Activated T-cell treated with anti-CD3 and anti-CD28 coated beads, Interleukin-2, amount 50 U/mL, for 1 hour (primary cell): ENCODE measurements at regions not wholly inside any gene's neighbourhood (a gene's known extent, or its start where the extent isn't known, plus 50 kb on each side); places are given as distances from the start of the nearest gene placed in this dataset.
"Not testable (repeated sequence)": the region's sequence is repeated elsewhere in the genome, so short reads cannot be mapped to it uniquely, and the experiment has no call there.

Experiments used
- DNase-seq: peaks from one replicate; pipeline ENCODE4 v3.0.0-alpha.2; 2020

GRCh38 chr2:58432491-58433170 is 191.5 kb upstream of the FANCL start:
- no peak for DNase-seq

- DNase-seq = no peak
These were observed 188.1 kb upstream of the FANCL start for GRCh38 chr2:58429014-58429875.

- DNase-seq = no peak
These were observed 187.2 kb upstream of the FANCL start for GRCh38 chr2:58428096-58429013.

GRCh38 chr2:58427572-58428095 is 186.5 kb upstream of the FANCL start:
- DNase-seq = no peak

GRCh38 chr2:58425368-58425767 is 184.2 kb upstream of the FANCL start:
- DNase-seq = no peak

GRCh38 chr2:58419983-58420382 is 178.9 kb upstream of the FANCL start:
- DNase-seq = no peak

DNA sequence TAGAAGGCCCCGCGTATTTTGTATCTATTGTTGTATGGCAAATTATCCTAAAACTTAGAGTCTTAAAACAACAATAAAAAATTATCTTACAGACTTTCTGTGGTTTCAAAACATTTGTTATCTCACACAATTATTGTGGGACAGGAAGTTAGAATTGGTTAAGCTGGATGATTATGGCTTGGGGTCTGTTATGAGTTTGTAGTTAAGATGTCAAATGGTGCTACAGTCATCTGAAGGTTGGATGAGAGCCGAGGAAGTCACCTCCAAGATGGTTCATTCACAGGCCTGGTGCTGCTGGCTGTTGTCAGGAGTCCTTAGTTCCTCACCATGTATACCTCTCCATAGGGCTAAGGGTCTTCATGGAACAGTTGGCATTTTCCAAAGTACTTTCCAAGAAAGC is 175.6 kb upstream of the FANCL start:
- no peak for DNase-seq

DNA sequence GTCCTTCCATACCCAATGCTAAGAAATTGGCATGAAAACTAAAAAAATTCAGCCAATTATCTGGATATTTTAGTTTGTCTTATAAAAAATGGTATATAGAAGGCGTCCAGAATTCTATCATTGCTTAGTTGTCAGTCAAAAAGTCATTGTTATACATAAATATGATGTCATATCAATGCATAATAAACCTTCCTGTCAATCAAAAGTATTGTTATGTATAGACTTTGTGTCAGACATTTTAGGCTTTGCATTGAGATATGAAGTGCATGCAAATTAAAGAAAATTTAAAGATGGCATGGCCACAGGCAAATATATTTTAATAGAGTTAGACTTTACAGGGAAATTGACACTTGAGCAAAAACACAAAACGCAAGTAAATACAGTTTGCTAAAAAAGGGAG is 173.4 kb upstream of the FANCL start:
- no peak for DNase-seq

DNA sequence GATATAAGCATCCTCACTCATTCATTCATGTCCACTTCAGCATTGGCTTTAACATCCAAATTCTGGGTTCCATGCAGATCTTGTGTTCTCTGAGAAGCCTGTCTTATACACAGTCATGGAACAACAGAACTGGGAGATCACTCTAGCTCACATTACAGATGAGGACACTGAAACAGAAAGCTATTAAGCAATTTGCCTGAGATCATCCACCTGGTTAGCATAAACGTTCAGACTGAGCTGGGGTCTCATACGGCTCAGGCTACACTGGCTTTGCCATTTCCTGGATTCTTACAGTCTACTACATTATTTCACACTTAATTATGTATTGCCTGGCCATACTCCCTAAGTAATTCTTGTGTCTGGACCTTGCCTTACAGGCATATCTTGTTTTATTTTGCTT is 169.4 kb upstream of the FANCL start:
- DNase-seq = no peak

- DNase-seq = no peak
These were observed 166.4 kb upstream of the FANCL start for GRCh38 chr2:58407487-58407886.

DNA sequence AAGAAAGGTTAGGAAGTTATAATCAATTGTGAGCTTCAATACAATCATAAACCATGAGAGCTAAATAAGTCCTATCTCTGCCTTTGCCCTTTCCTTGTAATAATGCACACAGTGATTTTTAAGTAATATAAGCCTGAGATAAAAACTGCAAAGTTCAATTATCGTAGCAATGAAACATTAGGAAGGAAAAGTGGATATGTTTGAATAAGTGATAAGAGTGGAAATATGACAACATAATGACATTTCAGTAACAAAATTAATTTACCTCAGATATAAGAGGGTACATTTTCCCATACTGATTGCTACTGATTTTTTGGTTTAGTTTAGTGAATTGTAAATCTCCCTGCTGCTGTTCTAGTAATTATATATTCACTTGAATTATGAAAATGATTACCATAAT is 164.2 kb upstream of the FANCL start:
- DNase-seq = no peak

DNA sequence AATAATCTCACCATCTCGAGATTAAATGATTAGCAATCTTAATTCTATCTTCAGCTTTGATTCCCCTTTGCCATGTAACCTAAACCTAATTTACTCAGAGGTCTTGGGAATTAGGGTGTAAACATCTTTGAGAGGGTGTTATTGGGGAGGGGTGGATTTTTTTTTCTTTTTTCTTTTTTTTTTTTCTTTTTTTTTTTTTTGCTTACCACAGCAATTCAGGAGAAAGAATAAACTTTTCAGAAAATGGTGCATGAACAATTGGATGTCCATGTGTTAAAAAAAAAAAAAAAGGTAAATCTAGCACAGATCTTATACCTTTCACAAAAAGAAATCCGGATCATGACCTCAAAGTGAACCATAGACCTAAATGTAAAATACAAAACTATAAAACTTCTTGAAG is 160.8 kb upstream of the FANCL start:
- no peak for DNase-seq

GRCh38 chr2:58398406-58398805 is 157.3 kb upstream of the FANCL start:
- DNase-seq = no peak

- DNase-seq = no peak
These were observed 146.6 kb upstream of the FANCL start for GRCh38 chr2:58387701-58388100.

GRCh38 chr2:58386904-58387303 is 145.8 kb upstream of the FANCL start:
- DNase-seq = not testable (repeated sequence)

GRCh38 chr2:58378152-58378551 is 137.0 kb upstream of the FANCL start:
- DNase-seq = no peak

DNA sequence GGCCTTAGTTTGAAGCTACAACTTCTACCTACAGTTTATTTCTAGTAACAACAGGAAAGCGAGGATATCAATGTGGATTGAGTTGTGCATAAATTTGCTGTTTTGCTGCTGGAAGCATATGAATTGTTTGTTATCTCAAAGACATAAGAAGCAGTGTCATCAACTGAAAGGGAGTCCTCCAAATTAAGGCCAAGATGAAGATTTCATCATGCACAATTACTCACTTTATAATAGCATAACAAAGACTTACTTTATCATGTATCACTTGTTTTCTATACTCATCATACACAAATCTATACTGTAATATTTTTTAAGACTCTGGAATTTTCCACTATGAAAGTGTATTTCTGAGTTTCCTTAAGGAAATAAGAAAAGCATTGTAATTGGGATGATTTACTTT is 136.1 kb upstream of the FANCL start:
- DNase-seq = no peak

DNA sequence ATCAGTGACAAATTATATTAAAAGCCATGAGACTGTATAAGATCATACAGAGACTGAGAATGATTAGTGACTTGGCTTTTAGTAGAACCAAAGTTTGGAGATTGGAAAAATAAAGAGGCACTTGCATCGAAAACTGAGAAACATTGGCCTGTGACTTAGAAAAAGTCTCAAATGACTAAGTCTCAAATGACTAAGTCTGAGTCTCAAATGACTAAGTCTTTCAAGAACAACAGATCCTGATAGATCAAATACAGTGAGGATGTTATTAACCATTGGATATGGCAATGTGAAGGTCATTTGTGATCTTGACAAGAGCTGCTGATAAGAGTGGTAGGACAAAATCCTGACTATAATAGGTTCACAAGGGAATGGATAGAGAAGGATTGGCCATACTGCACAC is 135.5 kb upstream of the FANCL start:
- DNase-seq = no peak

DNA sequence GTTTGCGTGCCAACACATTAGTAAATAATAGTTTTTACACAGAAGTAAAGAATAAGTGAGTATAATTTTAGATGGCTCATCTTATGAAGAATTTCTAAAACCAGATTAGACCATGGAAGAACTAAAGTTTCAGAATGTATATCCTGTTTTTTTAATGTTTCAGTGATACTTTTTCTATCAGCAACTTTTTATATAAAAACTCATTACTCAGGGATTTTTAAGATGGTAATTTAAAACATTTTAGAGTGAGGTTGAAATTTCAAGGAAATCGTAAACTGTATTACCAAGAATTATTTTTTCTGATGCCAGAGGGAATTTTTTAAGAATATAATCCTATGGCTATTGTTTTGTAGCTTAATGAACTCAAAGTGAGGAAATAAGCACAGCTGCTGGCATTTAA is 128.5 kb upstream of the FANCL start:
- no peak for DNase-seq

- DNase-seq = no peak
These were observed 123.0 kb upstream of the FANCL start for GRCh38 chr2:58364098-58364497.

GRCh38 chr2:58358026-58358425 is 116.9 kb upstream of the FANCL start:
- DNase-seq = no peak

- DNase-seq = no peak
These were observed 116.4 kb upstream of the FANCL start for GRCh38 chr2:58357521-58357920.

- no peak for DNase-seq
These were observed 113.1 kb upstream of the FANCL start for GRCh38 chr2:58354230-58354629.
